HEK293 (cell line): ENCODE measurements at regions not wholly inside any gene's neighbourhood (a gene's known extent, or its start where the extent isn't known, plus 50 kb on each side); places are given as distances from the start of the nearest gene placed in this dataset.

Experiments used
- KLF1 ChIP-seq: fragments of 450-650 bp; formaldehyde crosslinking; IDR thresholded peaks from 2 replicates; pipeline ENCODE4 v1.5.1; 2016; ENCODE audit warnings: missing biosample characterization, missing genetic modification characterization
- MYNN ChIP-seq: fragments of 450-650 bp; formaldehyde crosslinking; IDR thresholded peaks from 2 replicates; pipeline ENCODE4 v1.5.1; 2016; ENCODE audit warnings: missing biosample characterization, missing genetic modification characterization, borderline replicate concordance
- TRIM28 ChIP-seq: IDR thresholded peaks from 2 replicates; pipeline ENCODE4 v1.6.1; 2011; ENCODE audit warnings: low read length, control low read depth, borderline replicate concordance
- YY1 ChIP-seq: fragments of 450-650 bp; formaldehyde crosslinking; IDR thresholded peaks from 2 replicates; pipeline ENCODE4 v1.5.1; 2018; ENCODE audit warnings: missing biosample characterization, missing genetic modification characterization
- TF ChIP-seq, protein P1 (sequence below): fragments of 450-650 bp; formaldehyde crosslinking; IDR thresholded peaks from 2 replicates; pipeline ENCODE4 v1.5.1; 2016; ENCODE audit warnings: missing biosample characterization, missing genetic modification characterization, low read depth
- TF ChIP-seq, protein P2 (sequence below): fragments of 450-650 bp; formaldehyde crosslinking; IDR thresholded peaks from 2 replicates; pipeline ENCODE4 v1.5.1; 2016; ENCODE audit warnings: missing biosample characterization, missing genetic modification characterization
- TF ChIP-seq, protein P3 (sequence below): fragments of 450-650 bp; formaldehyde crosslinking; IDR thresholded peaks from 2 replicates; pipeline ENCODE4 v1.5.1; 2016; ENCODE audit warnings: missing biosample characterization, missing genetic modification characterization
- TF ChIP-seq, protein P4 (sequence below): sonication (generic); formaldehyde crosslinking; IDR thresholded peaks from 2 replicates; pipeline ENCODE4 v1.8.1; 2022; ENCODE audit warnings: mild to moderate bottlenecking, moderate library complexity, missing genetic modification reagents

DNA sequence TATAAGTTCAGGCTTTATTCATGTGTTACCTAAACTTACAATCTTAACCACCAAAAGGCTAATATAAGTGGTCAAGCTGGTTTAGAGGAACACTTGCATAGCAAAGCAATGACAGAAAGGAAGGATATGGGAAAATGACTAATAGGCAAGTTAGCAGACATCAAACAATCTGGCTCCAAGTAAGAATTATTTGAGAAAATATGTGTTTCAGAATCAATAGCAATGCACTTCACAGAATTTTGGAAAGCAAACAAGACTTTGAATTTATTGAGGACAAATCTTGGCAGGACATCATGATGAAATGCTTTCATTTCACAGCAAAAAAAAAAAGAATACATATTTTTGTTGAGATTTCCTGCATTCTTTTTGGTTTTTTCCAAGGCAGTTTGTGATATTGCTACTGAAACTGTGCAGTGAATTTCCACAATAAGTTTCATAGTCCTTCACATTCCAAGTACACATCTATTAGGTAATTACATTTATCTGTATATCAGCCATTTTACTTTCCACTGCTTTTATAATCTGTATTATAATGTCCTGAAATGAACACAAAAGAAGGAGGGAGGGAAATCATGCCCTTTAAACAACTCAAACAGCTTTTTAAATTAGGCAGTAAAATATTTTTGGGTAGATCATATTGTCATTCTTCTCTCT is 417.9 kb downstream of the NR2F1-AS1 start:
- TF ChIP-seq, protein P1, sequence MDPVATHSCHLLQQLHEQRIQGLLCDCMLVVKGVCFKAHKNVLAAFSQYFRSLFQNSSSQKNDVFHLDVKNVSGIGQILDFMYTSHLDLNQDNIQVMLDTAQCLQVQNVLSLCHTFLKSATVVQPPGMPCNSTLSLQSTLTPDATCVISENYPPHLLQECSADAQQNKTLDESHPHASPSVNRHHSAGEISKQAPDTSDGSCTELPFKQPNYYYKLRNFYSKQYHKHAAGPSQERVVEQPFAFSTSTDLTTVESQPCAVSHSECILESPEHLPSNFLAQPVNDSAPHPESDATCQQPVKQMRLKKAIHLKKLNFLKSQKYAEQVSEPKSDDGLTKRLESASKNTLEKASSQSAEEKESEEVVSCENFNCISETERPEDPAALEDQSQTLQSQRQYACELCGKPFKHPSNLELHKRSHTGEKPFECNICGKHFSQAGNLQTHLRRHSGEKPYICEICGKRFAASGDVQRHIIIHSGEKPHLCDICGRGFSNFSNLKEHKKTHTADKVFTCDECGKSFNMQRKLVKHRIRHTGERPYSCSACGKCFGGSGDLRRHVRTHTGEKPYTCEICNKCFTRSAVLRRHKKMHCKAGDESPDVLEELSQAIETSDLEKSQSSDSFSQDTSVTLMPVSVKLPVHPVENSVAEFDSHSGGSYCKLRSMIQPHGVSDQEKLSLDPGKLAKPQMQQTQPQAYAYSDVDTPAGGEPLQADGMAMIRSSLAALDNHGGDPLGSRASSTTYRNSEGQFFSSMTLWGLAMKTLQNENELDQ (tag by site-specific recombination): no peak
- TF ChIP-seq, protein P2, sequence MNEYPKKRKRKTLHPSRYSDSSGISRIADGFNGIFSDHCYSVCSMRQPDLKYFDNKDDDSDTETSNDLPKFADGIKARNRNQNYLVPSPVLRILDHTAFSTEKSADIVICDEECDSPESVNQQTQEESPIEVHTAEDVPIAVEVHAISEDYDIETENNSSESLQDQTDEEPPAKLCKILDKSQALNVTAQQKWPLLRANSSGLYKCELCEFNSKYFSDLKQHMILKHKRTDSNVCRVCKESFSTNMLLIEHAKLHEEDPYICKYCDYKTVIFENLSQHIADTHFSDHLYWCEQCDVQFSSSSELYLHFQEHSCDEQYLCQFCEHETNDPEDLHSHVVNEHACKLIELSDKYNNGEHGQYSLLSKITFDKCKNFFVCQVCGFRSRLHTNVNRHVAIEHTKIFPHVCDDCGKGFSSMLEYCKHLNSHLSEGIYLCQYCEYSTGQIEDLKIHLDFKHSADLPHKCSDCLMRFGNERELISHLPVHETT: no peak
- TF ChIP-seq, protein P3, sequence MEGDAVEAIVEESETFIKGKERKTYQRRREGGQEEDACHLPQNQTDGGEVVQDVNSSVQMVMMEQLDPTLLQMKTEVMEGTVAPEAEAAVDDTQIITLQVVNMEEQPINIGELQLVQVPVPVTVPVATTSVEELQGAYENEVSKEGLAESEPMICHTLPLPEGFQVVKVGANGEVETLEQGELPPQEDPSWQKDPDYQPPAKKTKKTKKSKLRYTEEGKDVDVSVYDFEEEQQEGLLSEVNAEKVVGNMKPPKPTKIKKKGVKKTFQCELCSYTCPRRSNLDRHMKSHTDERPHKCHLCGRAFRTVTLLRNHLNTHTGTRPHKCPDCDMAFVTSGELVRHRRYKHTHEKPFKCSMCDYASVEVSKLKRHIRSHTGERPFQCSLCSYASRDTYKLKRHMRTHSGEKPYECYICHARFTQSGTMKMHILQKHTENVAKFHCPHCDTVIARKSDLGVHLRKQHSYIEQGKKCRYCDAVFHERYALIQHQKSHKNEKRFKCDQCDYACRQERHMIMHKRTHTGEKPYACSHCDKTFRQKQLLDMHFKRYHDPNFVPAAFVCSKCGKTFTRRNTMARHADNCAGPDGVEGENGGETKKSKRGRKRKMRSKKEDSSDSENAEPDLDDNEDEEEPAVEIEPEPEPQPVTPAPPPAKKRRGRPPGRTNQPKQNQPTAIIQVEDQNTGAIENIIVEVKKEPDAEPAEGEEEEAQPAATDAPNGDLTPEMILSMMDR (tag by site-specific recombination): no peak
- no peak for TF ChIP-seq TRIM28
- TF ChIP-seq, protein P4, sequence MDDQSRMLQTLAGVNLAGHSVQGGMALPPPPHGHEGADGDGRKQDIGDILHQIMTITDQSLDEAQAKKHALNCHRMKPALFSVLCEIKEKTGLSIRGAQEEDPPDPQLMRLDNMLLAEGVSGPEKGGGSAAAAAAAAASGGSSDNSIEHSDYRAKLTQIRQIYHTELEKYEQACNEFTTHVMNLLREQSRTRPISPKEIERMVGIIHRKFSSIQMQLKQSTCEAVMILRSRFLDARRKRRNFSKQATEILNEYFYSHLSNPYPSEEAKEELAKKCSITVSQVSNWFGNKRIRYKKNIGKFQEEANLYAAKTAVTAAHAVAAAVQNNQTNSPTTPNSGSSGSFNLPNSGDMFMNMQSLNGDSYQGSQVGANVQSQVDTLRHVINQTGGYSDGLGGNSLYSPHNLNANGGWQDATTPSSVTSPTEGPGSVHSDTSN (CRISPR knock-in tag): no peak
- TF ChIP-seq YY1 (tag by site-specific recombination): no peak
- no peak for TF ChIP-seq MYNN (tag by site-specific recombination)
- TF ChIP-seq KLF1 (tag by site-specific recombination): no peak
